ENCODE measurements at regions not wholly inside any gene's neighbourhood (a gene's known extent, or its start where the extent isn't known, plus 50 kb on each side); places are given as distances from the start of the nearest gene placed in this dataset.

- Histone ChIP-seq H3K27ac (ENCODE audit: low read depth, low read length, severe bottlenecking) (no peak overlapping the region), H3K4me1 (ENCODE audit: control insufficient read depth, insufficient read depth, low read length, poor library complexity, severe bottlenecking) (no peaks in the 10 kb centered on the region), H3K4me3 (ENCODE audit: extremely low read depth, insufficient read depth, low read length, poor library complexity, severe bottlenecking) (no peak overlapping the region), H3K36me3 (ENCODE audit: control insufficient read depth, insufficient read depth, low read length) (no peaks in the 10 kb centered on the region), H3K9me3 (ENCODE audit: control insufficient read depth, low read length) (no peaks in the 10 kb centered on the region)
- WGBS, 2 experiments (ENCODE audit: insufficient coverage in 2 of 2), result 0% methylated on average over 1 of the region's 1 CpG
These were observed 251.0 kb upstream of the CSF3R start for GRCh38 chr1:36733748-36734147.

- 88 to 94% methylated on average over 3 of the region's 5 CpGs for WGBS, 2 experiments (ENCODE audit: insufficient coverage in 2 of 2)
- no peaks in the 10 kb centered on the region for H3K36me3 ChIP-seq (ENCODE audit: control insufficient read depth, insufficient read depth, low read length)
- no peaks in the 10 kb centered on the region for H3K9me3 ChIP-seq (ENCODE audit: control insufficient read depth, low read length)
- no peak overlapping the region for H3K4me3 ChIP-seq (ENCODE audit: extremely low read depth, insufficient read depth, low read length, poor library complexity, severe bottlenecking)
- no peak overlapping the region for H3K27ac ChIP-seq (ENCODE audit: low read depth, low read length, severe bottlenecking)
- no peaks in the 10 kb centered on the region for H3K4me1 ChIP-seq (ENCODE audit: control insufficient read depth, insufficient read depth, low read length, poor library complexity, severe bottlenecking)
These were observed 249.3 kb upstream of the CSF3R start for GRCh38 chr1:36732015-36732356.

GRCh38 chr1:36731226-36732014 is 248.7 kb upstream of the CSF3R start:
- no peak overlapping the region for H3K4me3 ChIP-seq (ENCODE audit: extremely low read depth, insufficient read depth, low read length, poor library complexity, severe bottlenecking)
- no peaks in the 10 kb centered on the region for H3K9me3 ChIP-seq (ENCODE audit: control insufficient read depth, low read length)
- no peaks in the 10 kb centered on the region for H3K4me1 ChIP-seq (ENCODE audit: control insufficient read depth, insufficient read depth, low read length, poor library complexity, severe bottlenecking)
- H3K36me3 ChIP-seq (ENCODE audit: control insufficient read depth, insufficient read depth, low read length), result no peaks in the 10 kb centered on the region
- H3K27ac ChIP-seq (ENCODE audit: low read depth, low read length, severe bottlenecking), result no peak overlapping the region
- 88 to 92% methylated on average over 7 to 10 of the region's 11 CpGs for WGBS, 2 experiments (ENCODE audit: insufficient coverage in 2 of 2)

- Histone ChIP-seq H3K36me3 (ENCODE audit: control insufficient read depth, insufficient read depth, low read length) (no peaks in the 10 kb centered on the region), H3K4me3 (ENCODE audit: extremely low read depth, insufficient read depth, low read length, poor library complexity, severe bottlenecking) (no peak overlapping the region), H3K4me1 (ENCODE audit: control insufficient read depth, insufficient read depth, low read length, poor library complexity, severe bottlenecking) (no peaks in the 10 kb centered on the region), H3K27ac (ENCODE audit: low read depth, low read length, severe bottlenecking) (no peak overlapping the region), H3K9me3 (ENCODE audit: control insufficient read depth, low read length) (no peaks in the 10 kb centered on the region)
- WGBS, 2 experiments (ENCODE audit: insufficient coverage in 2 of 2), result 78 to 92% methylated on average over 1 to 2 of the region's 2 CpGs
These were observed 247.9 kb upstream of the CSF3R start for GRCh38 chr1:36730599-36730998.

GRCh38 chr1:36729716-36730510 is 247.2 kb upstream of the CSF3R start:
- Histone ChIP-seq H3K4me1 (ENCODE audit: control insufficient read depth, insufficient read depth, low read length, poor library complexity, severe bottlenecking) (no peaks in the 10 kb centered on the region), H3K36me3 (ENCODE audit: control insufficient read depth, insufficient read depth, low read length) (no peaks in the 10 kb centered on the region), H3K27ac (ENCODE audit: low read depth, low read length, severe bottlenecking) (no peak overlapping the region), H3K9me3 (ENCODE audit: control insufficient read depth, low read length) (no peaks in the 10 kb centered on the region), H3K4me3 (ENCODE audit: extremely low read depth, insufficient read depth, low read length, poor library complexity, severe bottlenecking) (no peak overlapping the region)
- 81 to 85% methylated on average over 11 to 12 of the region's 12 CpGs for WGBS, 2 experiments (ENCODE audit: insufficient coverage in 2 of 2)

GRCh38 chr1:36729289-36729688 is 246.6 kb upstream of the CSF3R start:
- Histone ChIP-seq H3K4me3 (ENCODE audit: extremely low read depth, insufficient read depth, low read length, poor library complexity, severe bottlenecking) (no peak overlapping the region), H3K9me3 (ENCODE audit: control insufficient read depth, low read length) (no peaks in the 10 kb centered on the region), H3K4me1 (ENCODE audit: control insufficient read depth, insufficient read depth, low read length, poor library complexity, severe bottlenecking) (no peaks in the 10 kb centered on the region), H3K27ac (ENCODE audit: low read depth, low read length, severe bottlenecking) (no peak overlapping the region), H3K36me3 (ENCODE audit: control insufficient read depth, insufficient read depth, low read length) (no peaks in the 10 kb centered on the region)
- WGBS, 2 experiments (ENCODE audit: insufficient coverage in 2 of 2), result 89 to 93% methylated on average over 7 to 8 of the region's 9 CpGs

GRCh38 chr1:36728846-36729245 is 246.1 kb upstream of the CSF3R start:
- no peaks in the 10 kb centered on the region for H3K9me3 ChIP-seq (ENCODE audit: control insufficient read depth, low read length)
- WGBS, 2 experiments (ENCODE audit: insufficient coverage in 2 of 2), result 89 to 94% methylated on average over 3 to 6 of the region's 6 CpGs
- H3K4me1 ChIP-seq (ENCODE audit: control insufficient read depth, insufficient read depth, low read length, poor library complexity, severe bottlenecking), result no peaks in the 10 kb centered on the region
- no peaks in the 10 kb centered on the region for H3K36me3 ChIP-seq (ENCODE audit: control insufficient read depth, insufficient read depth, low read length)
- H3K27ac ChIP-seq (ENCODE audit: low read depth, low read length, severe bottlenecking), result no peak overlapping the region
- H3K4me3 ChIP-seq (ENCODE audit: extremely low read depth, insufficient read depth, low read length, poor library complexity, severe bottlenecking), result no peak overlapping the region

- 94 to 98% methylated on average over 5 to 6 of the region's 8 CpGs for WGBS, 2 experiments (ENCODE audit: insufficient coverage in 2 of 2)
These were observed 245.3 kb upstream of the CSF3R start for GRCh38 chr1:36728051-36728450.

GRCh38 chr1:36725151-36725550 is 242.4 kb upstream of the CSF3R start:
- no peaks in the 10 kb centered on the region for H3K36me3 ChIP-seq (ENCODE audit: control insufficient read depth, insufficient read depth, low read length)
- H3K4me1 ChIP-seq (ENCODE audit: control insufficient read depth, insufficient read depth, low read length, poor library complexity, severe bottlenecking), result no peaks in the 10 kb centered on the region
- 88 to 100% methylated on average over 2 of the region's 3 CpGs for WGBS, 2 experiments (ENCODE audit: insufficient coverage in 2 of 2)
- no peak overlapping the region for H3K4me3 ChIP-seq (ENCODE audit: extremely low read depth, insufficient read depth, low read length, poor library complexity, severe bottlenecking)
- no peaks in the 10 kb centered on the region for H3K9me3 ChIP-seq (ENCODE audit: control insufficient read depth, low read length)
- no peak overlapping the region for H3K27ac ChIP-seq (ENCODE audit: low read depth, low read length, severe bottlenecking)

More at GRCh38 chr1:36728051-36728450, 245.3 kb upstream of the CSF3R start:
- Histone ChIP-seq H3K4me1 (ENCODE audit: control insufficient read depth, insufficient read depth, low read length, poor library complexity, severe bottlenecking) (no peaks in the 10 kb centered on the region), H3K4me3 (ENCODE audit: extremely low read depth, insufficient read depth, low read length, poor library complexity, severe bottlenecking) (no peak overlapping the region), H3K36me3 (ENCODE audit: control insufficient read depth, insufficient read depth, low read length) (no peaks in the 10 kb centered on the region), H3K9me3 (ENCODE audit: control insufficient read depth, low read length) (no peaks in the 10 kb centered on the region), H3K27ac (ENCODE audit: low read depth, low read length, severe bottlenecking) (no peak overlapping the region)

- H3K4me3 ChIP-seq (ENCODE audit: extremely low read depth, insufficient read depth, low read length, poor library complexity, severe bottlenecking), result no peak overlapping the region
- 45 to 67% methylated on average over 1 of the region's 1 CpG for WGBS, 2 experiments (ENCODE audit: insufficient coverage in 2 of 2)
- no peak overlapping the region for H3K27ac ChIP-seq (ENCODE audit: low read depth, low read length, severe bottlenecking)
- H3K4me1 ChIP-seq (ENCODE audit: control insufficient read depth, insufficient read depth, low read length, poor library complexity, severe bottlenecking), result no peaks in the 10 kb centered on the region
- no peaks in the 10 kb centered on the region for H3K9me3 ChIP-seq (ENCODE audit: control insufficient read depth, low read length)
- H3K36me3 ChIP-seq (ENCODE audit: control insufficient read depth, insufficient read depth, low read length), result no peaks in the 10 kb centered on the region
These were observed 241.1 kb upstream of the CSF3R start for GRCh38 chr1:36723813-36724212.

GRCh38 chr1:36722871-36723270 is 240.2 kb upstream of the CSF3R start:
- 83 to 100% methylated on average over 5 of the region's 5 CpGs for WGBS, 2 experiments (ENCODE audit: insufficient coverage in 2 of 2)
- Histone ChIP-seq H3K27ac (ENCODE audit: low read depth, low read length, severe bottlenecking) (no peak overlapping the region), H3K4me1 (ENCODE audit: control insufficient read depth, insufficient read depth, low read length, poor library complexity, severe bottlenecking) (no peaks in the 10 kb centered on the region), H3K4me3 (ENCODE audit: extremely low read depth, insufficient read depth, low read length, poor library complexity, severe bottlenecking) (no peak overlapping the region), H3K36me3 (ENCODE audit: control insufficient read depth, insufficient read depth, low read length) (no peaks in the 10 kb centered on the region), H3K9me3 (ENCODE audit: control insufficient read depth, low read length) (no peaks in the 10 kb centered on the region)
